ENCODE measurements at regions not wholly inside any gene's neighbourhood (a gene's known extent, or its start where the extent isn't known, plus 50 kb on each side); places are given as distances from the start of the nearest gene placed in this dataset.
"Not testable (repeated sequence)": the region's sequence is repeated elsewhere in the genome, so short reads cannot be mapped to it uniquely, and the experiment has no call there.

DNA sequence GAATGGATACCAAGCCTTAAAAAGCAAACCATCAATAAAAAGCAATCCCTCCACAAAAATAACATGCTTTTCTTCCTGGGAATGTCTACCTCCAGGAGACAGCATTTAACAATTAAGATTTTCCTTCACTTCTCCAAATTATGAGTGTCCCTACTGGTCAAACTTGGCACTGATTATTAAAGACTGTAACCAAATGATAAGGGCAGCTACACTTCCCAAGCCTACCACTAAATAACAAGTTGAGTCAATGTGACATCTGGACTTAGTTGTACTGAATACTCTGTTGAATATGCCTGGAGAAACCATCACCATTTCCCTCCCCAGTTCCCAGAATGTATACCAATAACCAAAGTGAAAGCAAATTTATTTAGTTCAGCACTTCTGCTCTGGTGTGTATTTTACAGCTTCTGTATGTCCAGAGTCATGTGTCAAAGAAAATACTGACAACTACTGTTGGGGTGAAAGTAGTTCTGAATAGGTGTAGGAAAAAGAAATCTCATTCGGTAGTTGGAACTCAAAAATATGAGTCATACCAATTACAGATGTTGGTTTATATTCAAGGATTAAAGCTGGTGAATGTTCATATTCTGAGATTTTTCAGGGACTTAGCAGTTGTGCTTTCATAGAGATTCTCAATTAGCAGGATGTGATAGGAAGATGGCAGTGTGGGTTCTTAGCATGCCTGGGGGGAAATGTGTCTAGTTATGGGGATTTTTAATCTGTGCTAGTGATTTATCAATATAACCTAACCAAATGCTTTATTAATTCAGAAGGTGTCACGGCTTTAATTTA is 1291.6 kb upstream of the GYPC start:
- no peak for DNase-seq (ENCODE audit: low read depth in 3 of 3)

- DNase-seq (ENCODE audit: low read depth in 3 of 3), result no peak
These were observed 1291.0 kb upstream of the GYPC start for GRCh38 chr2:125364984-125365265.

DNA sequence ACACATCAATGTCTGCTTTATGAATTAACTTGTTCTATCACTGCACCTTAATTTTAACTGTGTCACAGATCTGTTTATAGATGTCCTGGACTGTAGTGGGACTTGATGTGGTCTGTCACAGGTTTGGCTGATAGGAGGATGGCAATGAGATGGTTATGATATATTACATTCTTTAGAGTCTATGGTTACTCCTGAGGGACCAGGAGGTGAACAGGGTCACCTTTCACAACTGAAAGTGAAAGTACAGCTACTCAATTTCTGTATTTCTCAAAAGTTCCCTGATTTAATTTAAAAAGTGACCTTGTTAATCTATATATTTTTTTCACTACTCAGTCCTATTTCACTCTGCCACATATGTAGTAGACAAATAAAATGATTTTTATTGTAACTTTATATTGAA is 1284.1 kb upstream of the GYPC start:
- no peak for DNase-seq (ENCODE audit: low read depth in 3 of 3)

- DNase-seq (ENCODE audit: low read depth in 3 of 3), result no peak
These were observed 1282.7 kb upstream of the GYPC start for GRCh38 chr2:125373293-125373692.

DNA sequence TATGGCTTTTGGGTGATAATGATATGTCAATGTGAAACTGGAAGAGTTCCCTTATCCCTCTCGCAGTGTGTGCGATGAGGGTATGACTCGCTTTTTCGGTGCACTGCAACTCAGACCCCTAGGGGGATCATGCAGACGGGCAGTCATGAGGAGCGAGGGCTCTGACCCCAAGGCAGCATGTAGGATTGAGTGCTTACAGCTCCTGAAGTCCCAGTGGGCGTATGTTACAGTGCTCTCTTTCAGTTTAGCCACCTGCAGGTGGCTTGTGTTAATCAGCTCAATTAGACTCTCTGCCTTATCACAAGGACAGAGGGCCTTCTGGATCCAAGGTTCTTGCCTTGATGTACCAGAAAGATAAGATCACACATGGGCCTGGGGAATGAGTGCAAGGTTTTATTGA is 1269.9 kb upstream of the GYPC start:
- no peak for DNase-seq (ENCODE audit: low read depth in 3 of 3)

- DNase-seq (ENCODE audit: low read depth in 3 of 3), result no peak
These were observed 1258.3 kb upstream of the GYPC start for GRCh38 chr2:125397535-125398251.

DNA sequence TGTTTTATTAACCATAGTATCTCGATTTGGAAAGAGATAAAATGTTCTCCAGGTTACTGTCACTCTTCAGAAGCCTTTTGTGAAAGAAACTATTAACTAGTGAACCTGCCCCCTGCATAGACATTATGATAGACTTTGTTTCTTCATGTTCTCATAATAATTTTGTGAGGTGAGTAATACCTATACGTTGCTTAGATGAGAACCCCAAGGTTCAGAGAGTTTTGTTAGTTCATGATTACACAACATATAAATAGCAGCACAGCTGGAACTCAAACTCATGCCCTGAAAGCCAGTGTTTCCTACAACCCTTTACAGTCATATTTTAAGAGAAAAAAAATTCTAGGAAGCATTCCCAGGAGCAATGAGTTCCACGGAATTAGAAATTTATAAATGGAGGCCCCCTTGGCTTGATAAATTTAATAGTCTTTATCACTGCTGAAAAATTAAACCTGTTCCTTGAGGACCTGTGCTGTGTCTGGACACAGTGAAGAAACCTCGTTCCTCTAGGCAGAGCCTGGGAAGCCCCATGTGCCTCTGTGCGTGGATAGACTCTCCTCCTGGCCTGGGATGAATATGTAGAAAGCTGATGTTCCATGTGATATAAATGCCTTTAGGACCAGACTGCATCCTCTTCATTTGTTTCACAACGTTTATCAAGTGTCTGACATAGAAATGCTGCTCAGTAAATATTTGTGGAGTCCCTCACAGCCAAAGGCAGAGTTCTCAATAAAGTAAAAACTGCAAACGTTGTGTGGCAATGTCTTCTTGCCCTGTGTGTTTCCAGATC is 1257.0 kb upstream of the GYPC start:
- no peak for DNase-seq (ENCODE audit: low read depth in 3 of 3)

DNA sequence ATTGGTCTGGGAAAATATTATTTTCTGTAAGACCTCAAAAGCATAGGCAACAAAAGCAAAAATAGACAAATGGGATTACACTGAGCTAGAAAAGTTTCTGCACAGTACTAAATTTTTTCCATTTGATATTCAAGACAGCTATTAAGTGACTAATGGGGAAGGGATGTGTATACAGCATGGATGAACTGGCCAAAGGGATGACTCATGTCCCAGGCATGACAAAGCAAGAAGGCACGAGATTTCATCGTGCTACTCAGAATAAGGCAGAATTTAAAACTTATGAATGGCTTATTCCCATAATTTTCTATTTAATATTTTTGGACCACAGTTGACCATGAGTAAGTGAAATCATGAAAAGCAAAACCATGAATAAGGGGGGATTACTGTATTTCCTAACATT is 1250.1 kb upstream of the GYPC start:
- DNase-seq (ENCODE audit: low read depth in 3 of 3), result no peak

DNA sequence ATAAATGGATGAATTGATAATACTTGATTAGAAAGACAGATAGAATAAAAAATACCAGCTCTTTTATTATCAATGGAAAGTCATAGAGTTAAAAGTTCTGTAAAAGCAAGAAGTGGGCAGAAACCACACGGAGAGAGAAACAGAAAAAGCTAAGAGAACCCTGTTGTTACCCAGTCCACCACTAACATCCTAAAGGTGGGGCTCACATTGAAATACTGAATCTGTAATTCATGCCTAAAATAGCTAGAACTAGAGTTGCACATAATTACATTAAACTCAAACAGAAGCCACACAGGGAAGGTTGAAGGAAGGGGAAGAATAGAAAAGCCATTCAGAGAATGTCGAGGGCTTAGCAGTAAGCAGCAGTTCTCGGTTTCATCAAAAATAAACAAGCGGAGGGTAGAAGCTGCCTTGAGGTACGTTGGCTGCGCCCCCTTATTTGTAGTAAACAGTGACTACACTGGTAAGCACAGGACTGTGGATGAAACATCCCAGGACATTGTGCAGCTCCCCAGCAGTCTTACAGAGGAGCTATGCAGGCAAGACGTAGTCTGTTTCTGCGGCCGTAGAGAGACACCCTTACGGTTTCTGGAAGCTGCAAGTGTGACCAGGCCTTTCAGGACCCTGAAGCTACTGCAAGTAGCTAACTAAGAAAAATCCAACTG is 1247.0 kb upstream of the GYPC start:
- DNase-seq (ENCODE audit: low read depth in 3 of 3), result no peak

GRCh38 chr2:125418483-125418882 is 1237.5 kb upstream of the GYPC start:
- no peak for DNase-seq (ENCODE audit: low read depth in 3 of 3)

DNA sequence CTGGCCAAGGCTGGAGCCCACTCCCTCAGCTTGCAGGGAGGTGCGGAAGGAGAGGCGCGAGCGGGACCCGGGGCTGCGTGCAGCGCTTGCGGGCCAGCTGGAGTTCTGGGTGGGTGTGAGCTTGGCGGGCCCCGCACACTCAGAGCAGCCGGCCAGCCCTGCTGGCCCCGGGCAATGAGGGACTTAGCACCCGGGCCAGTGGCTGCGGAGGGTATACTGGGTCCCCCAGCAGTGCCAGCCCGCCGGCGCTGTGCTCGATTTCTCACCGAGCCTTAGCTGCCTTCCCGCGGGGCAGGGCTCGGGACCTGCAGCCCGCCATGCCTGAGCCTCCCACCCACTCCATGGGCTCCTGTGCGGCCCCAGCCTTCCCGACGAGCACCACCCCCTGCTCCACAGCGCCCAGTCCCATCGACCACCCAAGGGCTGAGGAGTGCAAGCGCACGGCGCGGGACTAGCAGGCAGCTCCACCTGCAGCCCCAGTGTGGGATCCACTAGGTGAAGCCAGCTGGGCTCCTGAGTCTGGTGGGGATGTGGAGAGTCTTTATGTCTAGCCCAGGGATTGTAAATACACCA is 1233.7 kb upstream of the GYPC start:
- not testable (repeated sequence) for DNase-seq (ENCODE audit: low read depth in 3 of 3)

GRCh38 chr2:125424266-125424785 is 1231.6 kb upstream of the GYPC start:
- no peak for DNase-seq (ENCODE audit: low read depth in 3 of 3)

GRCh38 chr2:125427721-125428315 is 1228.1 kb upstream of the GYPC start:
- no peak for DNase-seq (ENCODE audit: low read depth in 3 of 3)

- no peak for DNase-seq (ENCODE audit: low read depth in 3 of 3)
These were observed 1211.9 kb upstream of the GYPC start for GRCh38 chr2:125444106-125444505.

- no peak for DNase-seq (ENCODE audit: low read depth in 3 of 3)
These were observed 1210.5 kb upstream of the GYPC start for GRCh38 chr2:125445495-125445894.

GRCh38 chr2:125450092-125450491 is 1205.9 kb upstream of the GYPC start:
- DNase-seq (ENCODE audit: low read depth in 3 of 3), result no peak

DNA sequence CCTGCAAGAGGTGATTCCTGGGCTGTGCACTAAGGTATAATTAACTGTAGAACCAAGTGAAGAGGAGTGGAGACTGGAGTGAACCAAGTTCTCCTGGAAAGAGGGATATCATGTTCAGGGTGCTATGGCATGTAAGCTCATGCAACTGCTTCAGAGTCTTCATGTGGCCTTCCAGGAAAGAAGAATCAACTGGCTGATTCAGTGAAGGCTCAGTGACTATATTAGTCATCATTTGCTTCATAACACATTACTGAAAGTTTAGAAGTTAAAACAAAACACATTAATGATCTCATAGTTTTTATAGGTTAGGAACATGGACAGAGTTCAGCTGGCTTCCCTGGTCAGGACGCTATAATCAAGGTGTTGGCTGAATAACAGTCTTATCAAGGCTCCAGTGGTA is 1200.8 kb upstream of the GYPC start:
- no peak for DNase-seq (ENCODE audit: low read depth in 3 of 3)

DNA sequence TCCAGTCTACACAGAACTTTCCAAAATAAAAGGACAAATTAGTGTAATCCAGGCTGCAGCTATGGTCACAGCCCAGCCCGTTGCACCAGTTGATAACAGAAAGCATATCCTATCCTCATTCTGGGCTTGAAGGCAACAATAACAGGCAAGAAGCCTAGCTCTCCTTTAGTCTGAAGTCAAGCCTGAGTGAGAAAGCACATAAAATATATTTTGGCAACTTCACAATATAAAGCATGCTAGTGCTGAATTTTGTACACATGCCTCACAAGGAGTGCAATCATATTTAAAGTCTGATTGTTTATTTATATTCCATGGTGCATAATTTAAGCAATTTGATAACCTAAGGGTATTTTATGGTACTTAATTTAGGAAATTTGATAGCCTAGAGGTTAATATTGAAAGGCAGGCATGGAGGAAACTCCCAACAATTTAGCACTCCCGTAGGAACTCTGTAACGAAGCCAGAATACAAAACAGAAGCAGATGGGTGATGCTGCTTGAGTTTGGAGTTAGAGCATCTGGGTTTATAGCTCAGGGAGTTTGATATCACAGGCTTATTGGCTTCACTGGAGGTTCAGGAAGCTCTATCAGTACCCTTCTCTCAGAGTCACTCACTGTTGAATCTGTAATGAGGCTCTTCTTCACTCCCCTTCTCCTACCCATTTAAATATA is 1199.1 kb upstream of the GYPC start:
- DNase-seq (ENCODE audit: low read depth in 3 of 3), result no peak

- DNase-seq (ENCODE audit: low read depth in 3 of 3), result no peak
These were observed 1184.0 kb upstream of the GYPC start for GRCh38 chr2:125471963-125472362.

DNA sequence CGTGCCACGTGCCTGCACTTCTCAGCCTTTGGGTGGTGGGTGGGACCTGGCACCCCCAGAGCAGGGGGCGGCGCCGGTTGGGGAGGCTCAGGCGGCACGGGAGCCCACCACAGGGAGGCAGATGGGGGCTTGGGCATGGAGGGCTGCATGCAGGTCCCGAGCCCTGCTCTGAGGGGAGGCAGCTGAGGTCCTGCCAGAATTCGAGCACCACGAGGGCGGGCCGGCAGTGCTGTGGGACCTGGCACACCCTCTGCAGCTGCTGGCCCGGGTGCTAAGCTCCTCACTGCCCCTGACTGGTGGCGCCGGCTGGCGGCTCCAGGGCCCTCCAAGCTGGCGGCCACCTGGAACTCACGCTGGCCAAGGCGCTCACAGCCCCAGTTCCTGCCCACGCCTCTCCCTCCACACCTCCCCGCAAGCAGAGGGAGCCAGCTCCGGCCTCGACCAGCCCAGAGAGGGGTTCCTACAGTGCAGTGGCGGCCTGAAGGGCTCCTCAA is 1176.8 kb upstream of the GYPC start:
- DNase-seq (ENCODE audit: low read depth in 3 of 3), result no peak

DNA sequence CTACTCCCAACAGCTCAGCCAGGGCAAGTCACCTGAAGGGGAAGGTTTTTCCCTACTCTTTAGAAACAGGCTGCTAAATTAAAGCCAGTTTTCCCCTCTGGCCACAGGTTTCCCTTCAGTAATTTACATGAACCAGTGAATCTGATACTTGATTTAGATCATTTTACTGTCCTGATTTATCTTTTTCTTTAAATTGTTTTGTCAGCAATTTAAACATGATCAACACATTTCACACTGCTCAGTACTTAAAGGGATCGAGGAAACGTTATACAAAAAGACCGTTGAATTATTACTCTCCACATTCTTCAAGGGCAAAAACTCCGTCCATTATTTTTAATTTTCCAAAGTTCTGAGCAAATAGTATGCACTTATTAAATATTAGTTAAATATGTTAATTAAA is 1165.7 kb upstream of the GYPC start:
- DNase-seq (ENCODE audit: low read depth in 3 of 3), result no peak
